ENCODE measurements at regions not wholly inside any gene's neighbourhood (a gene's known extent, or its start where the extent isn't known, plus 50 kb on each side); places are given as distances from the start of the nearest gene placed in this dataset.

DNA sequence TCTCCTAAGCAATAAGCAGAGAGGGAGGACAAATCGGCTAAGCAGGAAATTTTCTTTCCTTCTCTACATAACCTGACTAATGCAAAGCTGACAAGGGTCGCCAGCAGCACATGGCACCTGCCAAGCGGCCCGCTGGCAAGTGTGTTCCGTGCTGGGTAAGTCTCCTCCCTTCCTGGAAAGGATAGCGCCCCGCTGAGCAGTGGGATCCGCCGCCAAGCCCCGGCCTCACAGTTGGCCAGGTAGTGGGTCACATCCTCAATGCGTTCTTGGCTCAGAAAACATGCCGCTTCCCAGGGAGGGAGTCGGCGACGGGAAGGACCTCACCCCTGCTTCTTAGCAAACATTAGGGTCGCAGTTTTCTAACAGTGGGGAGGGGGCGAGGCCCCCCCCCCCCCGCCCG, 488.9 kb upstream of the NUPR2 start:
- no peak overlapping the region for H3K27ac Mint-ChIP-seq
- H3K4me1 Mint-ChIP-seq = no peaks in the 10 kb centered on the region
- H3K9me3 Mint-ChIP-seq = peaks cover 18 to 25% of the 10 kb centered on the region in 2 donors
- no peaks in the 10 kb centered on the region for H3K4me1 ChIP-seq (ENCODE audit: control insufficient read depth, insufficient read depth, low read length)
- H3K27ac ChIP-seq (ENCODE audit: low read length) = no peak overlapping the region
- H3K27me3 ChIP-seq (ENCODE audit: control insufficient read depth, insufficient read depth, low read length) = no peaks in the 10 kb centered on the region
- WGBS (ENCODE audit: insufficient coverage) = 74% methylated on average over 19 of the region's 19 CpGs
- H3K9me3 ChIP-seq (ENCODE audit: control insufficient read depth, insufficient read depth, low read length) = peaks cover 22% of the 10 kb centered on the region
- ATAC-seq (no peak), DNase-seq (no peak)
- peaks cover 14% of the 10 kb centered on the region for H3K36me3 Mint-ChIP-seq
- no peak overlapping the region for H3K4me3 Mint-ChIP-seq
- no peaks in the 10 kb centered on the region for H3K27me3 Mint-ChIP-seq (ENCODE audit: low read depth in 2 of 2)
- no peaks in the 10 kb centered on the region for H3K36me3 ChIP-seq (ENCODE audit: control insufficient read depth, insufficient read depth, low read length)
- TF ChIP-seq, protein P1, sequence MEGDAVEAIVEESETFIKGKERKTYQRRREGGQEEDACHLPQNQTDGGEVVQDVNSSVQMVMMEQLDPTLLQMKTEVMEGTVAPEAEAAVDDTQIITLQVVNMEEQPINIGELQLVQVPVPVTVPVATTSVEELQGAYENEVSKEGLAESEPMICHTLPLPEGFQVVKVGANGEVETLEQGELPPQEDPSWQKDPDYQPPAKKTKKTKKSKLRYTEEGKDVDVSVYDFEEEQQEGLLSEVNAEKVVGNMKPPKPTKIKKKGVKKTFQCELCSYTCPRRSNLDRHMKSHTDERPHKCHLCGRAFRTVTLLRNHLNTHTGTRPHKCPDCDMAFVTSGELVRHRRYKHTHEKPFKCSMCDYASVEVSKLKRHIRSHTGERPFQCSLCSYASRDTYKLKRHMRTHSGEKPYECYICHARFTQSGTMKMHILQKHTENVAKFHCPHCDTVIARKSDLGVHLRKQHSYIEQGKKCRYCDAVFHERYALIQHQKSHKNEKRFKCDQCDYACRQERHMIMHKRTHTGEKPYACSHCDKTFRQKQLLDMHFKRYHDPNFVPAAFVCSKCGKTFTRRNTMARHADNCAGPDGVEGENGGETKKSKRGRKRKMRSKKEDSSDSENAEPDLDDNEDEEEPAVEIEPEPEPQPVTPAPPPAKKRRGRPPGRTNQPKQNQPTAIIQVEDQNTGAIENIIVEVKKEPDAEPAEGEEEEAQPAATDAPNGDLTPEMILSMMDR (IDR thresholded peaks at IDR 0.05) = no peak
- H3K4me3 ChIP-seq (ENCODE audit: low read length) = no peak overlapping the region
- intact Hi-C loops (cut with micrococcal nuclease) = no loop called here

DNA sequence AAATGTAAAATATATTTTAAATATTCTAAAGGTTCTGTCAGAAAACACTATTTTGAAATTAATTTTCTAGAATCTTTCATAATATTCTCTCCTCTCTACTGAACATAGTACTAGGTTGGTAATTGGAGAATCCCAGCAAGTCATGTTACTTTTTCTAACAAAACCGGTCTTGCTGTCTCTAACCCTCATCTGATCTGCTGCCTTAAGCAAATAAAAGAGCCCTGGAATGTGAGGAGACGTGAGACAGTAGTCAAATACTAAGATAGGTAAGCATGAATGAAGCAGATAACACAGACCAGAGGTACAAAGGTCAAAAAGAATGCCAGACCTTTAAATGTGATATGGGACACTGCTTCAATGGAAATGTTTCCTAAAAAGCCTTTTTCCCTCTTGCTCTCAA, 462.4 kb upstream of the NUPR2 start:
- WGBS (ENCODE audit: insufficient coverage) = 37% methylated on average over 2 of the region's 2 CpGs
- ATAC-seq = no peak
- H3K27me3 Mint-ChIP-seq (ENCODE audit: low read depth in 2 of 2) = no peaks in the 10 kb centered on the region
- H3K36me3 Mint-ChIP-seq = peaks cover 14% of the 10 kb centered on the region
- H3K4me1 ChIP-seq (ENCODE audit: control insufficient read depth, insufficient read depth, low read length) = no peaks in the 10 kb centered on the region
- H3K4me1 Mint-ChIP-seq = no peaks in the 10 kb centered on the region
- H3K9me3 ChIP-seq (ENCODE audit: control insufficient read depth, insufficient read depth, low read length) = peaks cover 9% of the 10 kb centered on the region
- no peaks in the 10 kb centered on the region for H3K36me3 ChIP-seq (ENCODE audit: control insufficient read depth, insufficient read depth, low read length)
- peaks cover 9 to 27% of the 10 kb centered on the region in 2 donors for H3K9me3 Mint-ChIP-seq
- intact Hi-C loops (cut with micrococcal nuclease) = no loop called here
- no peak overlapping the region for H3K27ac ChIP-seq (ENCODE audit: low read length)
- no peak overlapping the region for H3K4me3 ChIP-seq (ENCODE audit: low read length)
- TF ChIP-seq, protein P1 (IDR thresholded peaks at IDR 0.05) = no peak
- H3K27ac Mint-ChIP-seq = no peak overlapping the region
- DNase-seq = no peak
- H3K4me3 Mint-ChIP-seq = no peak overlapping the region
- H3K27me3 ChIP-seq (ENCODE audit: control insufficient read depth, insufficient read depth, low read length) = no peaks in the 10 kb centered on the region

DNA sequence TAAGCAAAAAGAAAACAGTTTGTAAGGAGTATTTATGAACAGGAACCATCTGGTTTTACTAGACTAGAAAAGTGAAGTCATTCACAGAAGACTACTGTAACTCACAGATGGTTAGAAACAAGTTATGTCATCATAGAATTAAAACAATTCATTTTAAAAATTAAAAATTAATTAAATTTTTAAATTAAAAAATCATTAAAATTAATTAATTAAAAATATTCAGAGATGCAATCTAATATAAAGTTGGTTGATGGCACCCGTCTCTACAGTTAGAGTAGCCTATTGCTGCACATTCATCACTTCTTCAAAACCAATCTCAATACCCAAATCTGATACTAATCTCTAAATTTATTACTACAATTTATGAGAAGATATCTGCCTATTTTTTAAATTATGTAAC, 454.8 kb upstream of the NUPR2 start:
- Mint-ChIP-seq H3K4me1 (no peaks in the 10 kb centered on the region), H3K27me3 (ENCODE audit: low read depth in 2 of 2) (no peaks in the 10 kb centered on the region), H3K9me3 (peaks cover 10 to 12% of the 10 kb centered on the region in 2 donors), H3K27ac (no peak overlapping the region), H3K36me3 (peaks cover 7% of the 10 kb centered on the region), H3K4me3 (no peak overlapping the region)
- DNase-seq (no peak), ATAC-seq (no peak)
- Histone ChIP-seq H3K27me3 (ENCODE audit: control insufficient read depth, insufficient read depth, low read length) (no peaks in the 10 kb centered on the region), H3K4me1 (ENCODE audit: control insufficient read depth, insufficient read depth, low read length) (no peaks in the 10 kb centered on the region), H3K27ac (ENCODE audit: low read length) (no peak overlapping the region), H3K4me3 (ENCODE audit: low read length) (no peak overlapping the region), H3K36me3 (ENCODE audit: control insufficient read depth, insufficient read depth, low read length) (no peaks in the 10 kb centered on the region), H3K9me3 (ENCODE audit: control insufficient read depth, insufficient read depth, low read length) (peaks cover 17% of the 10 kb centered on the region)
- WGBS (ENCODE audit: insufficient coverage) = no CpG with 5 or more reads among the region's 1 CpG
- intact Hi-C loops (cut with micrococcal nuclease) = no loop called here
- TF ChIP-seq, protein P1 (IDR thresholded peaks at IDR 0.05) = no peak
